Nephron (organoid): ENCODE measurements at regions not wholly inside any gene's neighbourhood (a gene's known extent, or its start where the extent isn't known, plus 50 kb on each side); places are given as distances from the start of the nearest gene placed in this dataset.
A peak's percentile ranks its signal among the peaks of the same experiment; 100 is the strongest.

Source experiments
- H3K27ac Mint-ChIP-seq, 3 experiments: 2 replicates each; pipeline ENCODE4 v1.8.0; 2020; ENCODE audit warnings: mixed read lengths in 3 of 3, mild to moderate bottlenecking in 2 of 3, moderate library complexity in 1 of 3
- H3K27me3 Mint-ChIP-seq: 2 replicates; pipeline ENCODE4 v1.8.0; 2021; ENCODE audit warnings: low read depth, mild to moderate bottlenecking, moderate library complexity, mixed read lengths
- H3K36me3 Mint-ChIP-seq: 2 replicates; pipeline ENCODE4 v1.8.0; 2020; ENCODE audit warnings: low read depth, mixed read lengths
- H3K4me1 Mint-ChIP-seq: 2 replicates; pipeline ENCODE4 v1.8.0; 2020; ENCODE audit warnings: mixed read lengths
- H3K4me3 Mint-ChIP-seq, 3 experiments: 2 replicates each; pipeline ENCODE4 v1.8.0; 2020; ENCODE audit warnings: mild to moderate bottlenecking in 3 of 3, mixed read lengths in 3 of 3, moderate library complexity in 2 of 3
- H3K9me3 Mint-ChIP-seq: 2 replicates; pipeline ENCODE4 v1.8.0; 2020; ENCODE audit warnings: mixed read lengths
- TF ChIP-seq, protein P1 (sequence below), 3 experiments: fragments of 200-600 bp; sonication (generic); IDR thresholded peaks; one replicate each; pipeline ENCODE4 v1.5.0; 2021; ENCODE audit warnings: antibody characterized with exemption in 3 of 3; ENCODE audit not compliant: unreplicated experiment in 3 of 3

- Mint-ChIP-seq H3K27ac (peak overlapping the region; percentile 23 to 98 (median 93)), H3K27me3 (no peaks in the 10 kb centered on the region), H3K4me1 (peaks cover 64% of the 10 kb centered on the region), H3K4me3 (no peak overlapping the region), H3K36me3 (no peaks in the 10 kb centered on the region), H3K9me3 (no peaks in the 10 kb centered on the region)
- TF ChIP-seq, protein P1, sequence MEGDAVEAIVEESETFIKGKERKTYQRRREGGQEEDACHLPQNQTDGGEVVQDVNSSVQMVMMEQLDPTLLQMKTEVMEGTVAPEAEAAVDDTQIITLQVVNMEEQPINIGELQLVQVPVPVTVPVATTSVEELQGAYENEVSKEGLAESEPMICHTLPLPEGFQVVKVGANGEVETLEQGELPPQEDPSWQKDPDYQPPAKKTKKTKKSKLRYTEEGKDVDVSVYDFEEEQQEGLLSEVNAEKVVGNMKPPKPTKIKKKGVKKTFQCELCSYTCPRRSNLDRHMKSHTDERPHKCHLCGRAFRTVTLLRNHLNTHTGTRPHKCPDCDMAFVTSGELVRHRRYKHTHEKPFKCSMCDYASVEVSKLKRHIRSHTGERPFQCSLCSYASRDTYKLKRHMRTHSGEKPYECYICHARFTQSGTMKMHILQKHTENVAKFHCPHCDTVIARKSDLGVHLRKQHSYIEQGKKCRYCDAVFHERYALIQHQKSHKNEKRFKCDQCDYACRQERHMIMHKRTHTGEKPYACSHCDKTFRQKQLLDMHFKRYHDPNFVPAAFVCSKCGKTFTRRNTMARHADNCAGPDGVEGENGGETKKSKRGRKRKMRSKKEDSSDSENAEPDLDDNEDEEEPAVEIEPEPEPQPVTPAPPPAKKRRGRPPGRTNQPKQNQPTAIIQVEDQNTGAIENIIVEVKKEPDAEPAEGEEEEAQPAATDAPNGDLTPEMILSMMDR (IDR thresholded peaks at IDR 0.05; ENCODE audit: unreplicated experiment in 3 of 3) = no peak
Observed at GRCh38 chr2:217361483-217361880, 501.6 kb upstream of the TNP1 start.

DNA sequence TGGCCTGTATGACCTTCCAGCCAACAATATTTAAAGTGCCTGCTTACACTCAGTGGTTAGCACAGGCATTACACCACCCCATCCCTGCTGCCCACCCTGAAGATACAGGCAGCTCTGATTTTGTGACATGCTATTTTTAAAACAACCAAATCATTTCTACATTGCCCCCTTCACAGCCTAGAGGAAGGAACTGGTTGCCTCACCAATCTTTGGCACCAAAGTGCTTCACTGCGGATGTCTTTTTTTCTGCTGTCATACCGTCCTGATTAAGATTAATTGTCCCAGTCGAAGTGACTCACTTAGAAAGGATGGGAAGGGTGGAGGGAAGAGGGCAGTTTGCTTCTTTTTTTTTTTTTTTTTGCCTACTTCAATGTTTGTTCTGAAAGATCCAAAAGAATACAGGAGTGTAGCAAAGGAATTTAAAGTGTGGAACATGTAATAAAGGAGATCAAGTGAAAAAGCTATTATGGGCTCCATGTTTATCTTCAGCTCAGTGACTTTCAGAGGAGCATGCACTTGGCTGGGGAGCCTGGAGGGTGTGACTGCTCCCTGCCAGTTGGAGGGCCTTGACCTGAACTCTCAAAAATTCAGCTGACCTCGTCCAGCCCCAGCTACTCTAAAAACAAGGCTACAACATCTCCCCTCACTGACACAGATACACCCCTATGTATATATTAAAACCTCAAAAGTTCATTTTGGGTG lies 501.1 kb upstream of the TNP1 start:
- Mint-ChIP-seq H3K27ac (peak overlapping the region; percentile 23 to 98 (median 93)), H3K36me3 (no peaks in the 10 kb centered on the region), H3K4me3 (no peak overlapping the region), H3K9me3 (no peaks in the 10 kb centered on the region), H3K27me3 (no peaks in the 10 kb centered on the region), H3K4me1 (peaks cover 69% of the 10 kb centered on the region)
- TF ChIP-seq, protein P1 (IDR thresholded peaks at IDR 0.05; ENCODE audit: unreplicated experiment in 3 of 3) = no peak

GRCh38 chr2:217360111-217360510 lies 500.2 kb upstream of the TNP1 start:
- TF ChIP-seq, protein P1 (IDR thresholded peaks at IDR 0.05; ENCODE audit: unreplicated experiment in 3 of 3) = no peak
- Mint-ChIP-seq H3K9me3 (no peaks in the 10 kb centered on the region), H3K4me3 (no peak overlapping the region), H3K4me1 (peaks cover 74% of the 10 kb centered on the region), H3K36me3 (no peaks in the 10 kb centered on the region), H3K27ac (peak overlapping the region in 2 of 3 experiments; percentile 52 to 98), H3K27me3 (no peaks in the 10 kb centered on the region)

GRCh38 chr2:217357886-217358620 lies 498.2 kb upstream of the TNP1 start:
- Mint-ChIP-seq H3K27me3 (no peaks in the 10 kb centered on the region), H3K9me3 (no peaks in the 10 kb centered on the region)
- TF ChIP-seq, protein P1 (IDR thresholded peaks at IDR 0.05; ENCODE audit: unreplicated experiment in 3 of 3) = no peak

GRCh38 chr2:217356781-217357180 lies 496.9 kb upstream of the TNP1 start:
- Mint-ChIP-seq H3K4me3 (no peak overlapping the region), H3K27me3 (no peaks in the 10 kb centered on the region), H3K27ac (peak overlapping the region in 2 of 3 experiments; percentile 62 to 85), H3K36me3 (no peaks in the 10 kb centered on the region), H3K9me3 (no peaks in the 10 kb centered on the region), H3K4me1 (peaks cover 65% of the 10 kb centered on the region)
- TF ChIP-seq, protein P1 (IDR thresholded peaks at IDR 0.05; ENCODE audit: unreplicated experiment in 3 of 3) = no peak

More at GRCh38 chr2:217357886-217358620, 498.2 kb upstream of the TNP1 start:
- H3K36me3 Mint-ChIP-seq = no peaks in the 10 kb centered on the region
- no peak overlapping the region for H3K4me3 Mint-ChIP-seq
- H3K27ac Mint-ChIP-seq = peak overlapping the region in 2 of 3 experiments; percentile 51 to 62
- peaks cover 78% of the 10 kb centered on the region for H3K4me1 Mint-ChIP-seq
